HCT116 (cell line): ENCODE measurements at regions not wholly inside any gene's neighbourhood (a gene's known extent, or its start where the extent isn't known, plus 50 kb on each side); places are given as distances from the start of the nearest gene placed in this dataset.
"Not testable (repeated sequence)": the region's sequence is repeated elsewhere in the genome, so short reads cannot be mapped to it uniquely, and the experiment has no call there.

ENCODE experiments used
- CEBPB ChIP-seq: IDR thresholded peaks from 2 replicates; pipeline ENCODE4 v1.6.1; 2012; ENCODE audit warnings: low read depth
- CTCF ChIP-seq, 3 experiments: fragments of 200-600 bp in 1 of 3; sonication (generic) in 1 of 3; IDR thresholded peaks in 2 of 3; conservative IDR thresholded peaks in 1 of 3; 2 replicates each; pipeline ENCODE4 v1.5.1; 2012 to 2017; ENCODE audit warnings: low read depth in 2 of 3, low read length in 2 of 3, antibody characterized with exemption in 1 of 3, borderline replicate concordance in 1 of 3, control low read depth in 1 of 3, mild to moderate bottlenecking in 1 of 3, mixed read lengths in 1 of 3, mixed run types in 1 of 3, moderate library complexity in 1 of 3; ENCODE audit not compliant: insufficient read depth in 1 of 3
- EZH2 ChIP-seq: fragments of 200-600 bp; sonication (generic); IDR thresholded peaks from 2 replicates; pipeline ENCODE4 v1.6.1; 2017; ENCODE audit warnings: antibody characterized with exemption, mixed run types
- EZH2phosphoT487 ChIP-seq: fragments of 200-600 bp; IDR thresholded peaks from 2 replicates; pipeline ENCODE4 v1.6.1; 2018; ENCODE audit warnings: antibody characterized with exemption, borderline replicate concordance
- JUND ChIP-seq: IDR thresholded peaks from 2 replicates; pipeline ENCODE4 v1.6.1; 2012
- MAX ChIP-seq: IDR thresholded peaks from 2 replicates; pipeline ENCODE4 v1.6.1; 2012
- POLR2A ChIP-seq: IDR thresholded peaks from 2 replicates; pipeline ENCODE4 v1.7.0; 2011; ENCODE audit warnings: borderline replicate concordance; ENCODE audit not compliant: insufficient read depth, insufficient read length; ENCODE audit errors: extremely low read depth
- POLR2AphosphoS5 ChIP-seq: IDR thresholded peaks from 2 replicates; pipeline ENCODE4 v1.6.1; 2011; ENCODE audit warnings: mild to moderate bottlenecking, low read depth, low read length, moderate library complexity
- REST ChIP-seq: IDR thresholded peaks from 2 replicates; pipeline ENCODE4 v1.6.1; 2012; ENCODE audit warnings: low read depth
- SP1 ChIP-seq: IDR thresholded peaks from 2 replicates; pipeline ENCODE4 v1.6.1; 2012; ENCODE audit warnings: low read depth
- SRF ChIP-seq: IDR thresholded peaks from 2 replicates; pipeline ENCODE4 v1.6.1; 2012; ENCODE audit warnings: low read depth

- not testable (repeated sequence) for TF ChIP-seq CTCF (IDR thresholded peaks at IDR 0.05 in 2 of 3, conservative IDR thresholded peaks at IDR 0.05 in 1 of 3; ENCODE audit: borderline replicate concordance in 1 of 3, insufficient read depth in 1 of 3, low read depth in 2 of 3, low read length in 2 of 3); POLR2A; EZH2; EZH2phosphoT487; REST; JUND; MAX; POLR2AphosphoS5; SP1; SRF; CEBPB
Measured at GRCh38 chr1:22336696-22337545, 114.7 kb upstream of the ZBTB40 start.
